Upper lobe of left lung (tissue), 4 donors: ENCODE measurements at regions not wholly inside any gene's neighbourhood (a gene's known extent, or its start where the extent isn't known, plus 50 kb on each side); places are given as distances from the start of the nearest gene placed in this dataset.

ENCODE experiments used
- CTCF ChIP-seq, 6 experiments: fragments of 450-650 bp in 4 of 6; fragments of 200-600 bp in 2 of 6; sonication (generic) in 2 of 6; IDR thresholded peaks; one replicate each; pipeline ENCODE4 v1.5.1; 2016 to 2019; ENCODE audit warnings: antibody characterized with exemption in 6 of 6
- EP300 ChIP-seq, 4 donors: sonication (generic); formaldehyde crosslinking; IDR thresholded peaks; one replicate each; pipeline ENCODE4 v1.5.1; 2017; ENCODE audit warnings: antibody characterized with exemption in 4 of 4, control low read depth in 2 of 4
- POLR2A ChIP-seq, 4 donors: fragments of 450-650 bp; IDR thresholded peaks; one replicate each; pipeline ENCODE4 v1.5.1; 2016 to 2017; ENCODE audit warnings: antibody characterized with exemption in 4 of 4, mild to moderate bottlenecking in 2 of 4

GRCh38 chr2:220695397-220696279 lies 876.5 kb downstream of the EPHA4 start:
- TF ChIP-seq CTCF (IDR thresholded peaks at IDR 0.05) (no peak), POLR2A (IDR thresholded peaks at IDR 0.05) (no peak), EP300 (IDR thresholded peaks at IDR 0.05) (no peak)
